TTC549 (cell line): ENCODE measurements at regions not wholly inside any gene's neighbourhood (a gene's known extent, or its start where the extent isn't known, plus 50 kb on each side); places are given as distances from the start of the nearest gene placed in this dataset.
"Not testable (repeated sequence)": the region's sequence is repeated elsewhere in the genome, so short reads cannot be mapped to it uniquely, and the experiment has no call there.

ENCODE experiments used
- FAIRE-seq: peaks from 2 replicates; lab custom pipeline; 2012; peaks lifted over from hg19 to GRCh38; lab: Jason Lieb, UNC

- FAIRE-seq = no peak
Observed at GRCh38 chr2:118791483-118791882, 56.0 kb downstream of the EN1 start.

- FAIRE-seq = no peak
Observed at GRCh38 chr2:118786746-118787145, 60.7 kb downstream of the EN1 start.

- no peak for FAIRE-seq
Observed at GRCh38 chr2:118784860-118785259, 62.6 kb downstream of the EN1 start.

GRCh38 chr2:118779362-118779761, 68.1 kb downstream of the EN1 start:
- no peak for FAIRE-seq

- FAIRE-seq = no peak
Observed at GRCh38 chr2:118774458-118775133, 72.9 kb downstream of the EN1 start.

GRCh38 chr2:118773826-118774225, 73.6 kb downstream of the EN1 start:
- no peak for FAIRE-seq

DNA sequence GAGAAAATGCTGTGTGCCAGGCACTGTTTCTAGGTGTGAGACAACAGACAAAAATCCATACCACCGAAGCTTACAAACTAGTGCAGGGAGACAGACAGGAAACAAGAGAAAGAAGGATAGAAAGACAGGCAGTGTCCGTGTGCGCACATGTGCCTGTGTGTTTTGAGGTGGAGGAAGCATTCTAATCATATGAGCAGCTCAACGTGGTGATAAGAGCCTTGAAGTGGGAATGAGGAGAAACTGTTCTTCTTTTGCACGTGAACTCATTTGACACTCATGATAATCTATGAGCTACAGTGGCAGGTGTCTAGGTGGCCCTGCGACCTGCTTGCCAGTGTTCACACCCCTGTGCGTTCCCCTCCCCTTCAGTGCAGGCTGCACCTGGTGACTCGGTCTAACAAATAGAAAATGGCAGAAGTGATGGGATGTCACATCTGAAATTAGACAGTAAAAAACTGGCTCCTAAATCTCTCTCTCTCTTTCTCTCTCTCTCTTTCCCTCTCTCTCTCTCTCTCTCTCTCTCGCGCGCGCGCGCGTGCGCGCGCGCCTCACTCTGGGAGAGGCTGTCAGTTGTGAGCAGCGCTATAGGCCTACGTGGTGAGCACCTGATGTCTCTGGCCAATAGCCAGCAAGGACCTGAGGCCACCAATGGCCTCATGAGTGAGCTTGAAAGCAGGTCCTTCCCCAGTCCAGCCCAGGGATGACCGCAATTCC, 74.8 kb downstream of the EN1 start:
- no peak for FAIRE-seq

- no peak for FAIRE-seq
Observed at GRCh38 chr2:118769707-118770400, 77.6 kb downstream of the EN1 start.

DNA sequence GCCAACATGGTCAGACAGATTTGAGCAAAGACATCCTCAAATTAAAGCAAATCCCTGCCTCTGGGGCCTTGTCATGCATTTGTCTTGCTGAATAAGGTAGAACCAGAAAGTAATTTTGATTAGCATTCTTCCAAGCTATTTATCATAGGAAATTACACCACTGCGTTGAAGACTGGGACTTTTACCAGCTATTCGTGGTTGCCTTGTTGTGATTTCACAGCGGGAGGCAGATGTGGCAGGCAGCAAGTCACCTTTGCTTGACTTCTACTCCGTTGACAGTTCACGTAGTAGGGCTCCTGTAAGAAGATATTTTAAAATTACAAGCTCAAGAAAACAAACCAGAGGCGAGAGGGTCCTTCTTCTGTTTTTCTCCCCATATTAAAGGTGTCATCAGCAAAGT, 80.6 kb downstream of the EN1 start:
- no peak for FAIRE-seq

DNA sequence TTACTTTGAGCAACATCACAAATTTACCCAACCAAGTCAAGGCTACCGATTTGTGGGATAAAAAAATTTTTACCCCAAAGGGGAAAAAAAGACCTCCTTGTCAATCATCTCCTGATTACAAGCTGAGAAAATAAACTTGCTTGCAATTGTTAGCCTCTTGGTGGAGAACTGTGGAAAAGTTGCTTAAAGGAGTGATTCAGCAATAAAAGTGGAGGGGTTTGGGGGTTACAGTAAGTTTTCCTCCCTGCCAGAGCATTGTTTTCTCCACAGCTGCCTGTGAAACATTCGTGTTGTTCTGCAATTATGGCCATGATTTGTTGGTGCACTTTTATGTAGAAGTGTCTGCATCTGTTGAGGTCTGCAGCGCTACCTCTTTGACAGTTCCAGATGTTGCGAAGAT, 82.6 kb downstream of the EN1 start:
- no peak for FAIRE-seq

DNA sequence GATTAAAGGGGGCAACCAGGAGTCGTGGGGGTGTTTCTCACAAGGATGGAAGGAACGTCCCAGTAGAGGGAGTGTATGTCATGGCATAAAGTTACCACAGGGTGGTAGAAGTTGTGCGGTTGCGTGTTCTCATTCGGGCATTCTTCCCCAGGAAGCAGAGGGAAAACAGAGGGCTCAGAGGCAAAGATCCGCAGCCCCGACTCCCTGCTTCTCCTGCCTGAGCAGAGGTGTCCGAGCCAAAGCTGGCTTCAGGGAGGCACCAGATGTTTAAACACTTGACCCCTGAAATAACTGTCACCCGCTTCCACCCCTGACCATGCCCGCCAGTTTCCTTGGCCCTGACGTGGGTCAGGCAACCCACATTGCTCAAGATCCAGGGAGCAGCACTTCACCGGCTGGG, 83.7 kb downstream of the EN1 start:
- FAIRE-seq = no peak

DNA sequence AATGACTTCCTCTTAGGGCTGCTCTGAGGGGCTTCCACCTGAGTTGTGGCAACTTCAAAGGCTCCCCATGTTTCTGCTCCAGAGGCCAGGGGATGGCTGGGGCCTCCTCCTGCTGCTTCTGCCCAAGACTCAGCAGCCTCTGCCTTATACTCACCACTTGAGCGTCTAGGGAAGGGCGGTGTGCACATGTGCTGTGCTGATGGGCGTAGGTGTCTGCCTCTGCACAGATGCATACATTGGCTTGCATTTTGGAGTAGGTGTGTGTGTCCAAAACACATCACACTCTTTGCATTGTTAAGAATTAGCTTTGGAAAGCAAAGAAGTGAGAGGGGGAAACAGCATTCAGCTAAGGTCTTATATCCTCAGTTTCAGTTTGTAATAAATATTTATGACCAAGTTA, 85.2 kb downstream of the EN1 start:
- no peak for FAIRE-seq

- FAIRE-seq = no peak
Observed at GRCh38 chr2:118761771-118762170, 85.7 kb downstream of the EN1 start.

DNA sequence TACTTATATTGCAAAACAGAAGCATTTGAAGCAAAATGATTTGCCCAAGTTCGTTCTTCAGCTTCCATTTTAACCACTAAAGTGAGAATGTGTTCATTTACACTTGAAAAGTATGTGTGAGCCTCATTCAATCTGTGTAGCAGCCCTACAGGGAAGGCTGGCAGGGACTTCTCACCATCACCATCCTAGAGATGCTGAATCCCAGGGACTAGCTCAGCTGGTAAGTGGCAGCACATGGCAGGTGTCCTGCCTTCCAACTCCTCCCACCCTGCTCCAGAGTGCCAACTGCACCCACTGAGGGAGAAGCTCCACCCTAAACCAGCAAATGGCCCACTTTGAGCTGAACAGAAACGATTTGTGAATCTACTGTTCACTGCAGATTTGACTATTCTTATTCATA, 91.5 kb downstream of the EN1 start:
- no peak for FAIRE-seq

DNA sequence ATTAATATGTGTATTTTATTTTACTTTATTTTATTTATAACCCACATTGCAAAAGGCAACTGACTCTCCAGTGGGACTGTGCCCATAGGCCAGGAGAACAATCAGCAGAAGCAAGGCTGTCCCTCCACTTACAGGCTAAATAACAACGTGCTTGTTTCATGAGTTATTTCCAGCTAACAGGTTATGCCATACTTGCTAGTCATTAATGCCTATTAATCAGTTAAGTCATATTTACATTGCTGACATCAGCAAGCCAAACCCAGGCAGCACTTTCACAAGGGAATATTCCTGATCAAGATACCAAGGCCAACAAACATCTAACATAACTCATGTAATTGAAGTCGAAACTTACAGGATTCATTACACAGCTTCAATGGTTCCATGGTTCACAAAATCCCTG, 92.1 kb downstream of the EN1 start:
- no peak for FAIRE-seq

- FAIRE-seq = no peak
Observed at GRCh38 chr2:118752762-118753429, 94.6 kb downstream of the EN1 start.

GRCh38 chr2:118750959-118751565, 96.4 kb downstream of the EN1 start:
- no peak for FAIRE-seq

DNA sequence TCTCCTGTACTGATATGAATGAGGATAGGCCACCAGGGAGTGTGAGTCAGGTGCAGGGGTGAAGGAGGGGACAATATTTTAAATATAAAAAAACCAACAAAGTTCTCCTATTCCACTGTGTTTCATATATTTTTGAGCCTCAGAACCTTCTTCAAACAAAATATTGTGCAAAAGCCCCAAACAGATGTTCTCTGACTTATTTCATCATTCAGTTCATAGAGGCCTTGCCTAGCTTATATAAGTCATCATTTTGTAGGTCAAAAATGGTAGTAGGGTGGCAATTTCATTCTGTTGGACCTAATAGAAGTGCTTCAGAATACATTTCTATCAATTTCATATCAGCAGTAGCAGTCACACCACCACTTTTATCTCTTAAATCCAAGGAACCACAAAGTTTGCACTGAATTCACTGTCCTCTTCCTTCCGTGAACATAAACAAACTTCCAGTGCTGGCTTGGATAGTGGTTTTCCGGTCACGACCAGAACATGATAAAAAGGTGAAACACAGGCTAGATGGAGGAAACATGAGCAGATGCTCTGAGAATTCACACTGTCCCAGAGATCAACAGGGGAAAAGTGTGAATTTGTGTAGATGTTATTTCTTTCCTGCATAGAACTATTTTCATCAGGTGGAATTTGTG, 99.1 kb downstream of the EN1 start:
- FAIRE-seq = no peak

DNA sequence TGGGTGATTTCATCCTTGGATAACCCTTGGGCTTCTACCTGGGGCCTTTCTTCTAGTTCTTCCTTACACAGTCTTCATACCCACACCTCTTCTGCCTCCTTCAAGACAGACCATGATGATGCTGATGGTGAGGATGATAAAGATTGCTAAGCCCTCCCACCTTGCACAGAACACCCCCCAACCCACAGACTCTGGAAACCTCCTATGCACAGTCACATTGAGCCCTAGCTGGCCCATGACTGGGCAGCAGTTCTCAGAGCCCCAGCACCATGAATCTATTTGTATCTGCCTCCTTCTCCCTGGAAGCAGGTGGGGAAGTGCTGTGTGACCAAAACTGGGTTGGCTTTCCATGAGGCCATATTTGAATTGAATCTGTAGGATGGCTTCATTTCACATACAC, 99.8 kb downstream of the EN1 start:
- FAIRE-seq = no peak

- FAIRE-seq = no peak
Observed at GRCh38 chr2:118747066-118747465, 100.4 kb downstream of the EN1 start.

- not testable (repeated sequence) for FAIRE-seq
Observed at GRCh38 chr2:118744682-118745181, 102.7 kb downstream of the EN1 start.
